Head of caudate nucleus (tissue), 42 donors: ENCODE measurements at regions not wholly inside any gene's neighbourhood (a gene's known extent, or its start where the extent isn't known, plus 50 kb on each side); places are given as distances from the start of the nearest gene placed in this dataset.

Experiments
- DNase-seq, 42 donors: peaks; one replicate each; pipeline versions ENCODE4 v3.0.0 to v3.0.0-alpha.2; 2020 to 2021; ENCODE audit warnings: mixed read lengths in 7 of 42
- intact Hi-C: fragments of 100-400 bp; cut with DNase I; formaldehyde crosslinking; loops from one replicate; pipeline ENCODE4 v1.15.0; 2022

- intact Hi-C loops, result no loop called here
- no peak for DNase-seq
These were observed 958.6 kb downstream of the KCNMA1 start for GRCh38 chr10:76679030-76679429.

DNA sequence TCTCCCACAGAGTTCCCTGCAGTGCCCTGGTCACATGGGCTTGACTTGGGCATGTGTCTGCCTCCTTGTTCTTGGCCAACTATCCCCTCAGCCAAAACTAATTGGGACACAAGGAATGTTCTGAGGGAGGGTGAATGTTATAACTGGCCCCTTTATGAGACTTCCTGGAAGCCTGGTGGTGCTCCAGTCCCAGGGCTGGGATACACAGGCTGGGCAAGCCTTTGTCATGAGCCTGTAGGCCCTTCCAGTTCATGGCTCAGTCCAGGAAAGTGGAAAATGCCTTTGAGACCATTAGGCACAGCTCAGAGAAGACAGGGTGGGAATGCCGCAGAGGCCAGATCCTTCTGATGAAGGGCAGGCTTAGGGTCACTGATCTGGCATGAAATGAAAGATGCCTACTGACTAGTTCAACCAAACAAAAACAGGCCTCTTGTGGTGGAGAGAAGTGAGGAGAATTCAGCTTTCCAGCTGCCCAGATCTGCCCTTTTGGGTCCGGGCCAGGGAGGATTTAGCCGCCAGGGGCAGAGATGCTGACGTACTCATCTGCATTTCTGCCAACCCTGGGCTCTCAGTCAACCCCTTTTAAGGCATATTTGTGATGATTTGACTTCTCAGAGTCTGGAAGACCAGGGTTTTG lies 961.5 kb downstream of the KCNMA1 start:
- DNase-seq, result peak; percentile 12 to 86 (median 66)
- intact Hi-C loops, result no loop called here

DNA sequence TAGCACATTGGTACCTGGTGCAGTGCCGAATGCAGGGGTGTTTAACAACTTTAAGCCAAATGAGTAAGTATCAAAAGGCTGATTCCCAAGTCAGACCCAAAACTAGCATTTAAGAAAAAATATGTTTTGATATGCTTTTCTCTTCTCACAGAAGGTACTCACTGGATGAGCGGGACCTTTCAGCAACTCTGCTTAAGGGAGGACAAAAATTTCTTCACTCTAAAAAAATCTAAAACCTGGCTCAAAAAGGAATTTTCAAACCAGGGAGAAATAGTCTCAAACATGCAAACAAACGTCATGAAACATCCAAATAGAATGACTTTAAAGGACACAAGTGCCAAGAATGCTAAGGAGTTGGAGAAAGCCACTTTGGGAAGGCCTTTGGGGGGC lies 962.1 kb downstream of the KCNMA1 start:
- DNase-seq, result no peak
- intact Hi-C loops, result no loop called here

DNA sequence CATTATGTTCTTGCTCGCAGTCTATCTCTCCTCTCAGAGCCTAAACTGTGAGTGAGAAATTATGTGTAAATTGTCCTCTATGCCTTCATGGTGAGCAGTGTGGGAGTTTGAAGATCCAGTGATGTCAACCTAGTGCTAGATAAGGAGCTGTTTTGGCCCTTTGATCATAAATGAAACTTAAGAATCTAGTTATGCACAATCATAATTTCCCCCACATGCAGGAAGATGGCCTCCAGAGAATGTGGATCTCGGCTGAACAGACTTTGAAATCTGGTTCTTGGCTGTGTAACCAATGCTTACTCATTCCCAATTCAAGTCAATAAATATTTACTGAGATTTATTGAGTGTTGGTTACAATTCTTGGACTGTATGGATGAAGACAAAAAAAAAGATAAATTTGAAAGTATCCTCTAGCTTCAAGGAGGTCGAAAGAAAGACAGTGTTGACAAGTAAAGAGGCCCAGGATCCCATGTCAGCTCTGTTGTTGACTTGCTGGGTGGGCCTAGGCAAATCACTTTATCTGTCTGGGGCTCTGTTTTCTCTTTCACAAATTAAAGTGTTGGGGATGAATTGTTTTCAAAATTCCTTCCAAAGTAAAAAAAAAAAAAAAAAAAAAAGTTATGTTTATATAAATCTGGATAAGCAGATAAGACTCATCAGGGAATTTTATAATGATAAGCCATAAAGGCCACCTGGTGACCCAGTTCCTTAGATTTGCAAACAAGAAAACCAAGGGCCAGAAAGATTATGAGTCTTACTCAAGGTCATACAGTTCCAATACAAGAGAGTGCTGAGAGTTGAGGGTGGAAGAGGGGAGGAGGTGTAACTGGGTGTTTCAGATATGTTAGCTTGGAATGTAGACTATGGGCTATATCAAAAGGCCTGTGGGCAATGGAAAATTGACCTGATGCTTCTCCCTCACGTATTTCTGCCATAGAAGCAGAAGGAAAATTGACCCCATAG lies 969.9 kb downstream of the KCNMA1 start:
- DNase-seq, result no peak
- intact Hi-C loops, result no loop called here

DNA sequence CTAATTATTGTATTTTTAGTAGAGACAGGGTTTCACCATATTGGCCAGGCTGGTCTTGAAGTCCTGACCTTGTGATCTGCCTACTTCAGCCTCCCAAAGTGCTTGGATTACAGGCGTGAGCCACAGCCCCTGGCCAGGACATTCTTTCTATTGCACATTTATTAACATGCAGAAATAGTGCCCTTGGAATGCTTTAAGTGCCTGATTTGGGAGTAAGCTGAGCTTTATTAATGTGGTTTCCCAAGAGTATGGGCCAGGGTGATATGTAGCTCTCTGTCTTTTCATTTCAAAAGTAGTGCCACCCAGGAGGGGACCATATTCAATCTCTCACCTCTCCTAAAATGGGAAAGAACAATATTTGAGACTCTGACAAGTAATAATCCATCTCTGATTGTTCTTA lies 970.7 kb downstream of the KCNMA1 start:
- no peak for DNase-seq
- intact Hi-C loops, result no loop called here

DNA sequence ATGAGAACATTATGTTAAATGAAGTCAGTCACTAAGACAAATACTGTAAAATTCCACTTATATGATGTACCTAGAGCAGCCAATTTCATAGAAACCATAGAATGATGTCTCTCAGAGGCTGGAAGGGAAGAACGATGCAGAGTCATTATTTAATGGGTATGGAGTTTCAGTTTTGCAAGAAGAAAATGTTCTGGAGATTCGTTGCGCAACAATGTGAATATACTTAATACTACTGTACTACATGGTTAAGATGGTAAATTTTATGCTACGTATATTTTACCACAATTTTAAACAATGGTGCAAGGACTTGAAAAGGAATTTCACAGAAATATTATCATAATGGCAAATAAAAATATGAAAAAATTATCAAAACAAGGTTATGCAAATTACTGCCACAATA lies 972.6 kb downstream of the KCNMA1 start:
- intact Hi-C loops, result no loop called here
- no peak for DNase-seq

DNA sequence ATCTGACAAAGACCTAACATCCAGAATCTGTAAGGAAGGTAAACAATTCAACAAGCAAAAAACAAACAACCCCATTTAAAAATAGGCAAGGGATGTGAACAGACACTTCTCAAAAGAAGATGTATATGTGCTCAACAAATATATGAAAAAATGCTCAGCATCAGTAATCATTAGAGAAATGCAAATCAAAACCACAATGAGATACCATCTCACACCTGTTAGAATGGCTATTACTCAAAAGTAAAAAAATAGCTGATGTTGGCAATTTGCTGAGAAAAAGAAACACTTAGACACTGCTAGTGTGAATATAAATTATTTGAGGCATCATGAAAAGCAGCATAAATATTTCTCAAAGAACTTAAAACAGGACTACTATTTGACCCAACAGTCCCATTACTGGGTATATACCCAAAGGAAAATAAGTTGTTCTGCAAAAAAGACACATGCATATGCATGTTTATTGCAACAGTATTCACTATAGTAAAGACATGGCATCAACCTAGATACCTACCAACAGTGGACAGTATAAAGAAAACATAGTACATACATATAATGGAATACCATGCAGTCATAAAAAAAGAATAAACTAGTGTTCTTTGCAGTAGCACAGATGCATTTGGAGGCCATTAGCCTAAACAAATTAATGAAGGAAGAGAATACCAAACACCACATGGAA lies 980.1 kb downstream of the KCNMA1 start:
- intact Hi-C loops, result no loop called here
- no peak for DNase-seq

DNA sequence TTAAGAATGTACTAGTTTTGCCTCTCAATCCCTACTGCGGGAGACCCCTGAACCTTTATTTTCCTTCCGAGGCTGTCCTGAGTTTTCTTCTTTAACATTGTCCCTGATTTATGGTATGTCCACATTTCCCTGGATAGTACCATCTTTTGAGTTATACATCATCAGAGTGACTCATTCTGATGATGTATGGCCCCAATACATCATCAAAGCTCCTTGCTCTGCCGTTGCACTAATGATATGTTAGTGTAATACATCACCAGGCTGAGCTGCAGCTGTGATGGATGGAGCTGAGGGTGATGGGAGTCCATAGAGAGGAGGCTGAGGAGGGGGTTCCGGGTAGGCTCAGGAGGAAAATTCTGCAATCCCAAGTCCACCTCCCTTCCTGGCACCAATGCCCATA lies 986.5 kb downstream of the KCNMA1 start:
- DNase-seq, result no peak
- intact Hi-C loops, result no loop called here

DNA sequence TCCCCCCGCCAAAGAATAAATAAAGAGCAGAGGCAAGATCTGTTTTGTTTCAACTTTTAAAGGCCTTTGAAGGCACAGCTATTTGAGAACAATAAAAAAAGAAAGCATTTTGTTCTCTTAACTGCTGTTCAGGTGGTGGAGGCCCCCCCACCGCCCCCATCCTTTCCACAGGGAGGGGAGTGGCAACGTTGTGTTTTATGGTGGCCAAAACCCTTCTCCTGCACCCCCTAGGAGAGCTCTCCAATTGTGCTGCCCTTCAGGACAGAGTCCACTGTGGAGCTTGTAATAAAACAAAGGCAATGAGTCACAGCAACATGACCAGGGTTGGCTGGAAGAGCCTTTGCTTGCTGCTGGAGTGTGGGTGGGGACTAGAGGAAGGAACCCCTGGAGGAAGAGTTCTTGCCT lies 987.9 kb downstream of the KCNMA1 start:
- intact Hi-C loops, result no loop called here
- no peak for DNase-seq

DNA sequence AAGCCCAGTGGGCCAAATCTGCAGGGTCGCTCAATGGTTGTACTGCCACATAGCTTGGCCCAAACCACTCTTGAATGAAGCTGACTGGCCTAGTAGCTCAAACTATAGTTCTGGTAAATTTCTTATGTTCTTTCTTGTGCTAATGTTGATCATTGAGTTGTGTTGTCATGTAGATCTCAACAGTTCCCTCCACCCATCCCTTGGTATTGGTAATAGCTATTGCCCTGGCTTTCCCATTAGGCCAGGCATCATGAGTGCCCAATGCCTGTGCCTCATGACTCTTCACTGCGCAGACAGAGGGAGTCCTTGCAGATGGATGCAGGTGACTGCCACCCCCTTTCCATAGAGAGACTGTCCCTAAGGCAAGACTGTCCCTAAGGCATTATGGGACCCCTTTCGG lies 988.4 kb downstream of the KCNMA1 start:
- intact Hi-C loops, result no loop called here
- no peak for DNase-seq

- intact Hi-C loops, result no loop called here
- no peak for DNase-seq
These were observed 990.3 kb downstream of the KCNMA1 start for GRCh38 chr10:76647301-76647700.

DNA sequence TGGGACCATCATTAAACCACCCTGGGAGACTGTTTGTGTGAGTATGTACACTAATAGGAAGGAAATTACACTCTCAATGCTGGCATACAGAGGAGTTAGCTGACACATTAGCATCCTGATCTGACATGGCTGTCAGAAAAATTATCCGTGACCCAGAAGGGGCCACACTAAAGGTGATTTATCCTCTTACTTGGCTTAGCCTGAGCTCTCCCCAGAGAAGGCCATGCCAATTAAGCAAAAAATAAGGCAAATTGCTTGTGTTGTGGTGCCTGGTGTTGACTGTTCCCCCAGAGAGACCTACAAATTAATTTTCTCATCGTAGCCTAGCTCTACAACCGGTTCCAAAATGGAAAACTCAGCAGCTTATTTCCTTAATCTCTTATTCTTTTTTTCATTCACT lies 992.3 kb downstream of the KCNMA1 start:
- DNase-seq, result no peak
- intact Hi-C loops, result no loop called here

DNA sequence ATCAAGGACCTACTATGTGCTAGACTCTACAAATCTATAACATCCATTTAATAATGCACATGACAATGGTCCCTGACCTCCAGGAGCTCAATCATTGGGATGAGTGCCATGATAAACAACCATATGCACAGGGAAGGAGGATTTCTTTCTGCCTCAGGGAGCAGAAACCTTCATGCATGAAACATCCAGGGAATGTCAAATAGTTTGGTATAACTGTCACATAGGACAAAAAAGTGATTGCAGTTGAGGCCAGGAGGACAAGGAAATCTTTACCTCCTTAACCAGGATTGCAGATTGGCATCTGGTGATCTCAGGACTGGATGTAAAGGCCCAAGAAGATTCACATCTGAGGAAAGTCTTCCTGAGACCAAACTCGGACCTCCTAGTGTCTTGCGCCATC lies 993.1 kb downstream of the KCNMA1 start:
- no peak for DNase-seq
- intact Hi-C loops, result no loop called here

GRCh38 chr10:76643511-76643911 lies 994.1 kb downstream of the KCNMA1 start:
- intact Hi-C loops, result no loop called here
- DNase-seq, result no peak

GRCh38 chr10:76642358-76642757 lies 995.2 kb downstream of the KCNMA1 start:
- no peak for DNase-seq
- intact Hi-C loops, result no loop called here

DNA sequence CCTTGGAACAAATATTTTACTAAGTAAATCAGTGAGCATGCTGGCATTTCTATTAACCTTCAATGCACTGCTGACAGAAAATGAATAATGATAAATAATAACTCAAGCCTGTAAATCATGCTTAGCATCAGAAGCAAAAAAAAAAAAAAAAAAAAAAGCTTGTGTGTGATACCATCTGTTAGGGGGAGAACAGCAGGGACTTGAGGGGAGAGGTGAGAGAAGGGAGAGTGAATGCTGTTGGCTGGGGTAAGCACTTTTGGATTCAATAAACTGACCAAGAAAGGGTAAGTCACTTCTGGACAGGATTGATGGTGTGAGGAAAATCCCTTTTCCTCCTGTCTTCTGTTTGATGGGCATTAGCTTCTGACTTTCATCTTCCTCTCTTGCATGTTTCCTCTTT lies 996.4 kb downstream of the KCNMA1 start:
- intact Hi-C loops, result no loop called here
- no peak for DNase-seq

DNA sequence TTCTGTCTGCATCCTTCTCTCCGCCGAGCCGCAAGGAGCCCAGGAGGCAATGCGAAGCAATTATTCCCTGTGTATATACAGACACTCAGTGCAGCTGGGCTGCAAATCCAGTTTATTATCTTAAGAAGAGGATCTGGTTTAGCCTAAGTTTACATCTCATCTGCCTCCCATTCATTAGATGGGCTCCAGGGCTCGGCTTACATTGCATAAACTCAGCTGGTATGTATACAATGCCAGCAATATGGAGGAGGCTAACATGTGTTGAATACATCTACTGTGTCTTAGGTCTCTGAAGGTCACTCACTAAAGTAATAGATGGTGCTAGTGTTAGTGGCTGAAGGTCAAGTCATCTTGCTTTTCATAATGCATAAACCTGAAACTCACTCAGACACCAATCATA lies 996.8 kb downstream of the KCNMA1 start:
- intact Hi-C loops, result no loop called here
- DNase-seq, result no peak

- intact Hi-C loops, result no loop called here
- peak in 6 of 42 donors; percentile 4 to 19 (median 10) for DNase-seq
These were observed 1004.9 kb downstream of the KCNMA1 start for GRCh38 chr10:76632767-76633051.

- intact Hi-C loops, result no loop called here
- peak in 2 of 42 donors; percentile 11 to 21 for DNase-seq
These were observed 1005.5 kb downstream of the KCNMA1 start for GRCh38 chr10:76631884-76632766.
